ENCODE measurements at regions not wholly inside any gene's neighbourhood (a gene's known extent, or its start where the extent isn't known, plus 50 kb on each side); places are given as distances from the start of the nearest gene placed in this dataset.
"Not testable (repeated sequence)": the region's sequence is repeated elsewhere in the genome, so short reads cannot be mapped to it uniquely, and the experiment has no call there.

- no peak for DNase-seq
- no peaks in the 10 kb centered on the region for H3K36me3 ChIP-seq (ENCODE audit: low read depth)
- H3K4me3 ChIP-seq, result no peak overlapping the region
- H3K4me1 ChIP-seq (ENCODE audit: low read depth), result no peaks in the 10 kb centered on the region
- H3K9me3 ChIP-seq, result no peaks in the 10 kb centered on the region
- no peak for ATAC-seq
- no peak for TF ChIP-seq CTCF (IDR thresholded peaks at IDR 0.05)
- intact Hi-C loops (cut with DNase I, micrococcal nuclease), result no loop called here
Measured at GRCh38 chr18:77405096-77405495, 155.4 kb downstream of the GALR1 start.

GRCh38 chr18:77407733-77408132, 158.1 kb downstream of the GALR1 start:
- DNase-seq, result no peak
- Histone ChIP-seq H3K9me3 (no peaks in the 10 kb centered on the region), H3K4me1 (ENCODE audit: low read depth) (no peaks in the 10 kb centered on the region), H3K36me3 (ENCODE audit: low read depth) (no peaks in the 10 kb centered on the region), H3K4me3 (no peak overlapping the region)
- intact Hi-C loops (cut with DNase I, micrococcal nuclease), result no loop called here
- no peak for ATAC-seq
- TF ChIP-seq CTCF (IDR thresholded peaks at IDR 0.05), result no peak

GRCh38 chr18:77421546-77421945, 171.9 kb downstream of the GALR1 start:
- H3K9me3 ChIP-seq; ATAC-seq; H3K4me3 ChIP-seq; intact Hi-C loops (cut with DNase I, micrococcal nuclease); H3K36me3 ChIP-seq (ENCODE audit: low read depth); H3K4me1 ChIP-seq (ENCODE audit: low read depth): not testable (repeated sequence)
- peak in 1 of 3 donors; percentile 38 for DNase-seq

- Histone ChIP-seq H3K4me1 (ENCODE audit: low read depth) (no peaks in the 10 kb centered on the region), H3K36me3 (ENCODE audit: low read depth) (no peaks in the 10 kb centered on the region), H3K9me3 (no peaks in the 10 kb centered on the region), H3K4me3 (no peak overlapping the region)
- ATAC-seq, result peak; percentile 29
- no peak for TF ChIP-seq CTCF (IDR thresholded peaks at IDR 0.05)
- DNase-seq, result no peak
- intact Hi-C loops (cut with DNase I, micrococcal nuclease), result no loop called here
Measured at GRCh38 chr18:77422974-77423867, 173.6 kb downstream of the GALR1 start.

- H3K4me3 ChIP-seq, result no peak overlapping the region
- H3K9me3 ChIP-seq, result no peaks in the 10 kb centered on the region
- no peaks in the 10 kb centered on the region for H3K36me3 ChIP-seq (ENCODE audit: low read depth)
- TF ChIP-seq CTCF (IDR thresholded peaks at IDR 0.05), result no peak
- intact Hi-C loops (cut with DNase I, micrococcal nuclease), result no loop called here
- H3K4me1 ChIP-seq (ENCODE audit: low read depth), result no peaks in the 10 kb centered on the region
- DNase-seq (no peak), ATAC-seq (no peak)
Measured at GRCh38 chr18:77433076-77433475, 183.4 kb downstream of the GALR1 start.

- H3K4me1 ChIP-seq (ENCODE audit: low read depth), result no peaks in the 10 kb centered on the region
- intact Hi-C loops (cut with DNase I, micrococcal nuclease), result no loop called here
- H3K36me3 ChIP-seq (ENCODE audit: low read depth), result no peaks in the 10 kb centered on the region
- H3K4me3 ChIP-seq, result no peak overlapping the region
- ATAC-seq (no peak), DNase-seq (no peak)
- no peaks in the 10 kb centered on the region for H3K9me3 ChIP-seq
- TF ChIP-seq CTCF (IDR thresholded peaks at IDR 0.05), result no peak
Measured at GRCh38 chr18:77439888-77440287, 190.2 kb downstream of the GALR1 start.
